PC-9 (cell line): ENCODE measurements at regions not wholly inside any gene's neighbourhood (a gene's known extent, or its start where the extent isn't known, plus 50 kb on each side); places are given as distances from the start of the nearest gene placed in this dataset.

Experiments used
- CTCF ChIP-seq: fragments of 200-600 bp; sonication (generic); conservative IDR thresholded peaks from 2 replicates; pipeline ENCODE4 v1.6.1; 2017; ENCODE audit warnings: mixed run types, antibody characterized with exemption, mild to moderate bottlenecking, moderate library complexity
- EZH2 ChIP-seq: fragments of 200-600 bp; sonication (generic); IDR thresholded peaks from 2 replicates; pipeline ENCODE4 v1.8.0; 2017; ENCODE audit warnings: antibody characterized with exemption, low read depth

GRCh38 chr13:106277484-106278154 lies 257.8 kb downstream of the EFNB2 start:
- TF ChIP-seq CTCF (no peak), EZH2 (no peak)
